GM23338 (cell line): ENCODE measurements at regions not wholly inside any gene's neighbourhood (a gene's known extent, or its start where the extent isn't known, plus 50 kb on each side); places are given as distances from the start of the nearest gene placed in this dataset.

ENCODE experiments used
- ATAC-seq: fragments of 200-7000 bp; cut with Tn5 transposase; 3 replicates; pipeline ENCODE4 v1.9.1; 2020
- DNase-seq: peaks from one replicate; pipeline ENCODE4 v3.0.0-alpha.2; 2015; ENCODE audit warnings: low spot score
- H2AFZ ChIP-seq: fragments of 200-600 bp; sonication (generic); 2 replicates; pipeline ENCODE4 v1.8.0; 2016; ENCODE audit warnings: antibody characterized with exemption, mild to moderate bottlenecking, moderate library complexity
- H3F3A ChIP-seq: fragments of 200-600 bp; sonication (generic); replicated peaks from 2 replicates; pipeline ENCODE4 v1.8.0; 2017; ENCODE audit warnings: antibody characterized with exemption, mixed run types, low read depth
- H3K27ac ChIP-seq: fragments of 200-600 bp; sonication (generic); 2 replicates; pipeline ENCODE4 v1.6.1; 2016; ENCODE audit warnings: low read depth
- H3K27me3 ChIP-seq: fragments of 200-600 bp; sonication (generic); 2 replicates; pipeline ENCODE4 v1.8.0; 2016; ENCODE audit warnings: mild to moderate bottlenecking, mixed run types, moderate library complexity; ENCODE audit not compliant: insufficient read depth
- H3K36me3 ChIP-seq: fragments of 200-600 bp; sonication (generic); 2 replicates; pipeline ENCODE4 v1.8.0; 2016; ENCODE audit warnings: mild to moderate bottlenecking; ENCODE audit not compliant: insufficient read depth
- H3K4me1 ChIP-seq: fragments of 200-600 bp; sonication (generic); 2 replicates; pipeline ENCODE4 v1.8.0; 2016; ENCODE audit warnings: mild to moderate bottlenecking, moderate library complexity; ENCODE audit not compliant: insufficient read depth
- H3K4me2 ChIP-seq: fragments of 200-600 bp; sonication (generic); 2 replicates; pipeline ENCODE4 v1.7.1; 2017; ENCODE audit warnings: mixed run types
- H3K4me3 ChIP-seq: fragments of 200-600 bp; sonication (generic); 2 replicates; pipeline ENCODE4 v1.6.1; 2016; ENCODE audit warnings: mixed run types
- H3K79me2 ChIP-seq: fragments of 200-600 bp; sonication (generic); replicated peaks from 2 replicates; pipeline ENCODE4 v1.8.0; 2017; ENCODE audit warnings: mild to moderate bottlenecking; ENCODE audit not compliant: insufficient read depth
- H3K9me2 ChIP-seq: fragments of 200-600 bp; sonication (generic); 2 replicates; pipeline ENCODE4 v1.8.0; 2017; ENCODE audit not compliant: insufficient read depth
- H4K20me1 ChIP-seq: fragments of 200-600 bp; sonication (generic); replicated peaks from 2 replicates; pipeline ENCODE4 v1.8.0; 2017; ENCODE audit warnings: mild to moderate bottlenecking; ENCODE audit not compliant: insufficient read depth
- H3K27ac Mint-ChIP-seq: 2 replicates; pipeline ENCODE4 v1.8.0; 2020; ENCODE audit warnings: inconsistent platforms, mild to moderate bottlenecking, moderate library complexity, mixed read lengths
- H3K27me3 Mint-ChIP-seq: 3 replicates; pipeline ENCODE4 v1.8.0; 2022; ENCODE audit warnings: low read depth, mild to moderate bottlenecking, moderate library complexity, mixed read lengths, inconsistent platforms; ENCODE audit not compliant: insufficient read depth, poor library complexity
- H3K36me3 Mint-ChIP-seq: 3 replicates; pipeline ENCODE4 v1.8.0; 2021; ENCODE audit warnings: low read depth, mild to moderate bottlenecking, inconsistent platforms, moderate library complexity, mixed read lengths
- H3K4me1 Mint-ChIP-seq: 3 replicates; pipeline ENCODE4 v1.8.0; 2020; ENCODE audit warnings: mild to moderate bottlenecking, inconsistent platforms, mixed read lengths
- H3K4me3 Mint-ChIP-seq: 3 replicates; pipeline ENCODE4 v1.8.0; 2021; ENCODE audit warnings: moderate library complexity, mild to moderate bottlenecking, inconsistent platforms, mixed read lengths
- H3K9me3 Mint-ChIP-seq: 3 replicates; pipeline ENCODE4 v1.8.0; 2020; ENCODE audit warnings: moderate library complexity, mild to moderate bottlenecking, inconsistent platforms, mixed read lengths
- CREB1 ChIP-seq: fragments of 250-450 bp; sonication (Bioruptor Pico); IDR thresholded peaks from 2 replicates; pipeline ENCODE4 v1.5.0; 2020; ENCODE audit warnings: low read depth, mild to moderate bottlenecking, moderate library complexity
- ETS1 ChIP-seq: IDR thresholded peaks from 2 replicates; pipeline ENCODE4 v1.6.1; 2016; ENCODE audit warnings: antibody characterized with exemption
- EZH2 ChIP-seq: fragments of 200-600 bp; sonication (generic); IDR thresholded peaks from one replicate; pipeline ENCODE4 v1.8.0; 2017; ENCODE audit warnings: antibody characterized with exemption, mild to moderate bottlenecking, low read depth; ENCODE audit not compliant: unreplicated experiment
- EZH2phosphoT487 ChIP-seq: fragments of 200-600 bp; sonication (generic); IDR thresholded peaks from one replicate; pipeline ENCODE4 v1.8.1; 2018; ENCODE audit warnings: antibody characterized with exemption; ENCODE audit not compliant: unreplicated experiment
- NANOG ChIP-seq: IDR thresholded peaks from 2 replicates; pipeline ENCODE4 v1.6.1; 2016; ENCODE audit warnings: antibody characterized with exemption, borderline replicate concordance
- POLR2AphosphoS5 ChIP-seq: IDR thresholded peaks from 2 replicates; pipeline ENCODE4 v1.6.1; 2016; ENCODE audit warnings: antibody characterized with exemption, low read depth
- REST ChIP-seq: IDR thresholded peaks from one replicate; pipeline ENCODE4 v1.6.1; 2018; ENCODE audit warnings: antibody characterized with exemption; ENCODE audit not compliant: unreplicated experiment
- STAT1 ChIP-seq: IDR thresholded peaks from one replicate; pipeline ENCODE4 v1.6.1; 2016; ENCODE audit warnings: antibody characterized with exemption; ENCODE audit not compliant: unreplicated experiment
- ZNF331 ChIP-seq: fragments of 250-450 bp; sonication (Bioruptor Pico); IDR thresholded peaks from 2 replicates; pipeline ENCODE4 v1.5.0; 2020; ENCODE audit warnings: low read depth, mild to moderate bottlenecking, moderate library complexity
- ZNF462 ChIP-seq: fragments of 250-450 bp; sonication (Bioruptor Pico); IDR thresholded peaks from 2 replicates; pipeline ENCODE4 v1.5.0; 2020; ENCODE audit warnings: mild to moderate bottlenecking, moderate library complexity

DNA sequence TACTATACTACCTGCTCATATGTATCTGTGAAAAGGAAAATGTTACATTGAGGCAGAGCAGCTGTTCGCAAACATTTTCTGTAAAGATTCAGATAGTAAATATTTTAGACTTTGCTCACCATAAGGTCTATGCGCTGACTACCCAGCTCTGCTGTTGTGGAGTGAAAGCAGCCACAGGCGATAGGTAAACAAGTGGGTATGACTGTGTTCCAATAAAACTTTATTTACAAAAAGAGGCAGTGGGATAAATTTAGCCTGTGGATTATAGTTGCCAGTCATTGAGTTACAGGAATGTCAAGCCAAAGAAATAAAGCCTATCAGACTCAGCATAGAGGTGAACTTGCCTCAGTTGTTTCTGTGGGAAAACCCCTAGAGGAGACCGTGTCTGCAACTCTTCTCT lies 487.7 kb upstream of the API5 start (continued):
- no peak for TF ChIP-seq ZNF462
- TF ChIP-seq POLR2AphosphoS5, result no peak

- Histone ChIP-seq H3K4me1 (peaks cover 5% of the 10 kb centered on the region; the same call in 1 of the 2 replicates), H3K36me3 (no peaks in the 10 kb centered on the region), H2AFZ (no peak overlapping the region), H3F3A (no peaks in the 10 kb centered on the region), H3K27ac (no peak overlapping the region), H3K9me2 (no peaks in the 10 kb centered on the region), H3K27me3 (no peaks in the 10 kb centered on the region), H3K4me3 (no peak overlapping the region), H3K79me2 (no peaks in the 10 kb centered on the region), H3K4me2 (no peak overlapping the region), H4K20me1 (no peaks in the 10 kb centered on the region)
- H3K36me3 Mint-ChIP-seq, result peaks cover 11% of the 10 kb centered on the region; the same call in 2 of the 3 replicates
- H3K9me3 Mint-ChIP-seq, result peaks cover 94% of the 10 kb centered on the region
- no peaks in the 10 kb centered on the region for H3K27me3 Mint-ChIP-seq
- ATAC-seq (no peak), DNase-seq (no peak)
- H3K27ac Mint-ChIP-seq, result no peak overlapping the region
- no peaks in the 10 kb centered on the region for H3K4me1 Mint-ChIP-seq
- H3K4me3 Mint-ChIP-seq, result no peak overlapping the region
- no peak for TF ChIP-seq NANOG
- TF ChIP-seq ZNF331 (CRISPR knock-in tag), result no peak
- TF ChIP-seq ETS1, result no peak
- TF ChIP-seq EZH2, result no peak
- TF ChIP-seq REST, result no peak
- no peak for TF ChIP-seq POLR2AphosphoS5
- TF ChIP-seq STAT1, result no peak
- no peak for TF ChIP-seq CREB1
- TF ChIP-seq EZH2phosphoT487, result no peak
These were observed 486.2 kb upstream of the API5 start for GRCh38 chr11:42825598-42825997.
